ENCODE measurements at regions not wholly inside any gene's neighbourhood (a gene's known extent, or its start where the extent isn't known, plus 50 kb on each side); places are given as distances from the start of the nearest gene placed in this dataset.

GRCh38 chr3:152060701-152061100, 187.3 kb downstream of the SUCNR1 start (continued):
- TF ChIP-seq NRF1 (IDR thresholded peaks at IDR 0.05; ENCODE audit: low read depth, low read length) (no peak), RFX5 (IDR thresholded peaks at IDR 0.05; ENCODE audit: borderline replicate concordance, low read depth, low read length) (no peak), POU5F1 (IDR thresholded peaks at IDR 0.05; ENCODE audit: low read depth, low read length) (no peak)
- TF ChIP-seq, protein P1, sequence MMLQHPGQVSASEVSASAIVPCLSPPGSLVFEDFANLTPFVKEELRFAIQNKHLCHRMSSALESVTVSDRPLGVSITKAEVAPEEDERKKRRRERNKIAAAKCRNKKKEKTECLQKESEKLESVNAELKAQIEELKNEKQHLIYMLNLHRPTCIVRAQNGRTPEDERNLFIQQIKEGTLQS (IDR thresholded peaks at IDR 0.05; ENCODE audit: insufficient read depth, low read depth, low read length): no peak
